ENCODE measurements at regions not wholly inside any gene's neighbourhood (a gene's known extent, or its start where the extent isn't known, plus 50 kb on each side); places are given as distances from the start of the nearest gene placed in this dataset.

DNA sequence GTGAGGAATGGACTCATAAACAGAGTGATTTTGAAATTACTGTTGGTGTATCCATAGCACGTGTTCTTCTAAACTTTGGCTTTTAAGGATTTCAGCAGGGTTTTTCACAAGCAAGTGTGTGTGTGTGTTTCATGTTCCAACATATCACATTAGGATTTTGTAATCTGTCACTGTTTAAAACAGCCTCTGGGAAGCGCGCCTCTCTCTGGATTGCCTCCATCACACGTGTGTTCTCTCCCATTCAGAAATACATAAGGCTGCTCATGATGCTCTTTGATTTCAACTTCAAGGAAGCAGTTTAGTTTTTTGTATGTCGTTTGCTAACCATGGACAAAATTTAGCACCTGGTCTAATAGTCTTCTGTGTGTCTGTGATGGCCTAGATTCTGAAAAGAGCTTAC, 370.4 kb downstream of the MTX2 start:
- Histone ChIP-seq H3K79me2 (ENCODE audit: insufficient read depth, low read length) (peaks cover 6% of the 10 kb centered on the region), H3K4me3 (ENCODE audit: insufficient read depth, low read length) (no peak overlapping the region), H3K4me1 (ENCODE audit: insufficient read depth, low read length) (peaks cover 50% of the 10 kb centered on the region), H3K27ac (ENCODE audit: low read depth, low read length) (no peak overlapping the region), H3K27me3 (ENCODE audit: insufficient read depth, low read length) (no peaks in the 10 kb centered on the region), H2AFZ (ENCODE audit: low read length) (no peak overlapping the region), H3K9me3 (ENCODE audit: low read depth, low read length) (no peaks in the 10 kb centered on the region), H3K4me2 (ENCODE audit: insufficient read depth, low read length) (no peak overlapping the region), H4K20me1 (ENCODE audit: insufficient read depth, low read length) (no peaks in the 10 kb centered on the region), H3K36me3 (ENCODE audit: insufficient read depth, low read length) (no peaks in the 10 kb centered on the region)
- DNase-seq (ENCODE audit: insufficient read length, low spot score, missing footprints) = no peak
- TF ChIP-seq, protein P1, sequence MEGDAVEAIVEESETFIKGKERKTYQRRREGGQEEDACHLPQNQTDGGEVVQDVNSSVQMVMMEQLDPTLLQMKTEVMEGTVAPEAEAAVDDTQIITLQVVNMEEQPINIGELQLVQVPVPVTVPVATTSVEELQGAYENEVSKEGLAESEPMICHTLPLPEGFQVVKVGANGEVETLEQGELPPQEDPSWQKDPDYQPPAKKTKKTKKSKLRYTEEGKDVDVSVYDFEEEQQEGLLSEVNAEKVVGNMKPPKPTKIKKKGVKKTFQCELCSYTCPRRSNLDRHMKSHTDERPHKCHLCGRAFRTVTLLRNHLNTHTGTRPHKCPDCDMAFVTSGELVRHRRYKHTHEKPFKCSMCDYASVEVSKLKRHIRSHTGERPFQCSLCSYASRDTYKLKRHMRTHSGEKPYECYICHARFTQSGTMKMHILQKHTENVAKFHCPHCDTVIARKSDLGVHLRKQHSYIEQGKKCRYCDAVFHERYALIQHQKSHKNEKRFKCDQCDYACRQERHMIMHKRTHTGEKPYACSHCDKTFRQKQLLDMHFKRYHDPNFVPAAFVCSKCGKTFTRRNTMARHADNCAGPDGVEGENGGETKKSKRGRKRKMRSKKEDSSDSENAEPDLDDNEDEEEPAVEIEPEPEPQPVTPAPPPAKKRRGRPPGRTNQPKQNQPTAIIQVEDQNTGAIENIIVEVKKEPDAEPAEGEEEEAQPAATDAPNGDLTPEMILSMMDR (IDR thresholded peaks at IDR 0.05; ENCODE audit: extremely low read depth, low read depth, low read length) = no peak

DNA sequence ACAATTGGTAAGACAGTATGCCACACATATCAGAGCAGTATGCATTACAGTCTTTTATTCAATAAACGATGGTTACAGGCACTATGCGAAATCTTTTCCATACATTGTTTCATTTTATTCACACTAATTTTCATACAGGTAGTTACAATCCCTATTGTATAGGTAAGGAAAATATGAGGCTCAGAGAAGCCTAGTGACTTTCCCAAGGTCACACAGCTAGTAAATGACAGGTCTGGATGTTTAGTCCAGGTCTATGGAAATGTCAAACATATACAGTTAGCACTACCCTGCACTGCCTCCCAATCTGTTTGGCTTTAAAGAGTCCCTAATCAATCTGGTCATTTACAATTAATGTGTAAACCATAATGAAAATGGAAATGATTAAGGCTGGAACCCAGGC, 372.2 kb downstream of the MTX2 start:
- peaks cover 43% of the 10 kb centered on the region for H3K4me1 ChIP-seq (ENCODE audit: insufficient read depth, low read length)
- H3K9me3 ChIP-seq (ENCODE audit: low read depth, low read length) = no peaks in the 10 kb centered on the region
- TF ChIP-seq, protein P1 (IDR thresholded peaks at IDR 0.05; ENCODE audit: extremely low read depth, low read depth, low read length) = no peak
- no peak for DNase-seq (ENCODE audit: insufficient read length, low spot score, missing footprints)
- H3K36me3 ChIP-seq (ENCODE audit: insufficient read depth, low read length) = no peaks in the 10 kb centered on the region
- H4K20me1 ChIP-seq (ENCODE audit: insufficient read depth, low read length) = no peaks in the 10 kb centered on the region
- H3K4me3 ChIP-seq (ENCODE audit: insufficient read depth, low read length) = no peak overlapping the region
- H2AFZ ChIP-seq (ENCODE audit: low read length) = no peak overlapping the region
- peak overlapping the region; percentile 37 for H3K4me2 ChIP-seq (ENCODE audit: insufficient read depth, low read length)
- H3K27me3 ChIP-seq (ENCODE audit: insufficient read depth, low read length) = no peaks in the 10 kb centered on the region
- peaks cover 6% of the 10 kb centered on the region for H3K79me2 ChIP-seq (ENCODE audit: insufficient read depth, low read length)
- peak overlapping the region; percentile 77 for H3K27ac ChIP-seq (ENCODE audit: low read depth, low read length)

DNA sequence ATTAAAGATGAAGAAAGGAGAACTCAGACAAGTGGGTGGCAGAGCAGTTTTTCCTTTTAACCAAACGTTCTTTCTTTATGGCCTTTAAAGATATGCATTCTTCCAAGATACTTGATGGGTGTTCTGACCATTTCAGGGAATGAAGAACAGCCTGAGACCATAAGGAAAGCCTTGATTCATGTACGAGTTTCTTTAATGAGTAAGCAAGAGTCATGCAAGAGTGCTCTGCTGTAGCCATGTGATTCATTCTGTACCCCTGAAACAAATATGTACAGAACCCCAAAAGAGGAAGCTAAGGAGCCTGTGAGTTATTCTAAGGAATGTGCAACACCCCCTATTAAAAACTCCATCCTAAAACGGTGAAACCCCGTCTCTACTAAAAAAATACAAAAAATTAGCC, 372.8 kb downstream of the MTX2 start:
- Histone ChIP-seq H3K27ac (ENCODE audit: low read depth, low read length) (peak overlapping the region; percentile 77), H3K4me1 (ENCODE audit: insufficient read depth, low read length) (peaks cover 40% of the 10 kb centered on the region), H3K4me3 (ENCODE audit: insufficient read depth, low read length) (no peak overlapping the region), H3K36me3 (ENCODE audit: insufficient read depth, low read length) (no peaks in the 10 kb centered on the region), H3K4me2 (ENCODE audit: insufficient read depth, low read length) (peak overlapping the region; percentile 37), H3K79me2 (ENCODE audit: insufficient read depth, low read length) (peaks cover 4% of the 10 kb centered on the region), H3K27me3 (ENCODE audit: insufficient read depth, low read length) (no peaks in the 10 kb centered on the region), H4K20me1 (ENCODE audit: insufficient read depth, low read length) (no peaks in the 10 kb centered on the region), H2AFZ (ENCODE audit: low read length) (no peak overlapping the region), H3K9me3 (ENCODE audit: low read depth, low read length) (no peaks in the 10 kb centered on the region)
- TF ChIP-seq, protein P1 (IDR thresholded peaks at IDR 0.05; ENCODE audit: extremely low read depth, low read depth, low read length) = no peak
- DNase-seq (ENCODE audit: insufficient read length, low spot score, missing footprints) = peak; percentile 91

DNA sequence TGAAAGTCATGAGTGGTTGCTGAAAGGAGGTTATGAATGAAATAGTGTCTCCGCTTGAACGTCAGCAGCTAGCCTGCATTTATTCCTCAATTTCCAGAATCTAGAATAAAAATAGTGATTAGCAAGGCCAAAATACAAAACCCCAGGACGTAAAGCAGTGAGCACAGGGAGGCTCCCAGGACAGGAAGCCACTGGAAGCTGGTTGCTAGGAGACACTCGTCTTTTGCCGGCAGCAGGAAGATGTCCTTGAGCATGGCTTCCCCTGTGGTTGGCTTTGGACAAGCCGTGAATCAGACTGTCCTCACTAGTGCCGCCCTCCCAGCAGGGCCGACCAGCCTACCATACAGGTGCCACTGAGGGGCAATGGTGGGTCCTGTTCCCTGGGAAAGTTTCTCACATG, 374.4 kb downstream of the MTX2 start:
- DNase-seq (ENCODE audit: insufficient read length, low spot score, missing footprints) = peak; percentile 81
- H2AFZ ChIP-seq (ENCODE audit: low read length) = peak overlapping the region; percentile 36

More for the DNA sequence above, 374.4 kb downstream of the MTX2 start:
- Histone ChIP-seq H3K36me3 (ENCODE audit: insufficient read depth, low read length) (no peaks in the 10 kb centered on the region), H3K79me2 (ENCODE audit: insufficient read depth, low read length) (no peaks in the 10 kb centered on the region), H3K9me3 (ENCODE audit: low read depth, low read length) (no peaks in the 10 kb centered on the region), H3K4me1 (ENCODE audit: insufficient read depth, low read length) (peaks cover 35% of the 10 kb centered on the region), H3K27me3 (ENCODE audit: insufficient read depth, low read length) (no peaks in the 10 kb centered on the region), H3K4me3 (ENCODE audit: insufficient read depth, low read length) (peak overlapping the region; percentile 8), H3K4me2 (ENCODE audit: insufficient read depth, low read length) (peak overlapping the region; percentile 60), H3K27ac (ENCODE audit: low read depth, low read length) (peak overlapping the region; percentile 6), H4K20me1 (ENCODE audit: insufficient read depth, low read length) (no peaks in the 10 kb centered on the region)
- TF ChIP-seq, protein P1 (IDR thresholded peaks at IDR 0.05; ENCODE audit: extremely low read depth, low read depth, low read length) = no peak
